Ovary (tissue), 7 donors: ENCODE measurements at regions not wholly inside any gene's neighbourhood (a gene's known extent, or its start where the extent isn't known, plus 50 kb on each side); places are given as distances from the start of the nearest gene placed in this dataset.

Source experiments
- DNase-seq, 5 donors: peaks; one replicate each; pipeline ENCODE4 v3.0.0-alpha.2; 2019 to 2020
- H3K27ac ChIP-seq, 2 donors: fragments of 200-600 bp; one replicate each; pipeline versions ENCODE4 v1.5.1 to v1.8.0; 2019 to 2022
- H3K27me3 ChIP-seq: fragments of 200-600 bp; one replicate; pipeline ENCODE4 v1.8.0; 2022
- H3K36me3 ChIP-seq: fragments of 200-600 bp; sonication (generic); one replicate; pipeline ENCODE4 v1.5.1; 2019
- H3K4me1 ChIP-seq: one replicate; pipeline ENCODE4 v1.8.1; 2013; ENCODE audit warnings: mild to moderate bottlenecking, moderate library complexity; ENCODE audit not compliant: insufficient read depth
- H3K4me3 ChIP-seq: fragments of 200-600 bp; sonication (generic); one replicate; pipeline ENCODE4 v1.5.1; 2017
- H3K9me3 ChIP-seq, 2 donors: fragments of 200-600 bp in 1 of 2; sonication (generic) in 1 of 2; one replicate each; pipeline versions ENCODE4 v1.5.1 to v1.8.1; 2013 to 2019; ENCODE audit warnings: mild to moderate bottlenecking in 1 of 2, moderate library complexity in 1 of 2
- EP300 ChIP-seq: sonication (generic); formaldehyde crosslinking; IDR thresholded peaks from one replicate; pipeline ENCODE4 v1.6.1; 2017; ENCODE audit warnings: antibody characterized with exemption
- POLR2A ChIP-seq: fragments of 450-650 bp; IDR thresholded peaks from one replicate; pipeline ENCODE4 v1.6.1; 2017; ENCODE audit warnings: antibody characterized with exemption, mild to moderate bottlenecking, moderate library complexity
- WGBS, 3 donors: extraction: QIAGEN DNeasy Blood & Tissue Kit in 1 of 3; methylation state at CpG; one replicate each; pipeline versions ENCODE4 v1.1.5 to v1.1.7; 2013 to 2017; 5-methylcytosine and 5-hydroxymethylcytosine counted together
- intact Hi-C, 4 donors: fragments of 100-400 bp; cut with DNase I; formaldehyde crosslinking; loops; one replicate each; pipeline versions ENCODE4 v1.11.0 to v1.15.1; 2022 to 2023
- TF ChIP-seq, protein P1 (sequence below), 3 donors: fragments of 450-650 bp in 2 of 3; fragments of 200-600 bp in 1 of 3; IDR thresholded peaks; one replicate each; pipeline versions ENCODE4 v1.5.1 to v1.8.0; 2016 to 2022; ENCODE audit warnings: antibody characterized with exemption in 3 of 3, mild to moderate bottlenecking in 1 of 3
- donor health status: DM: no; HTN: no; CAD: no; lungs with moderate emphysema.
- donor health status: DM: no; HTN: no; CAD: no.
- donor health status: Bipolar disorder and iron deficiency.
- donor health status: DM: no; HTN: no; CAD: no.
- donor health status: DM: yes; HTN: yes; CAD: no.

DNA sequence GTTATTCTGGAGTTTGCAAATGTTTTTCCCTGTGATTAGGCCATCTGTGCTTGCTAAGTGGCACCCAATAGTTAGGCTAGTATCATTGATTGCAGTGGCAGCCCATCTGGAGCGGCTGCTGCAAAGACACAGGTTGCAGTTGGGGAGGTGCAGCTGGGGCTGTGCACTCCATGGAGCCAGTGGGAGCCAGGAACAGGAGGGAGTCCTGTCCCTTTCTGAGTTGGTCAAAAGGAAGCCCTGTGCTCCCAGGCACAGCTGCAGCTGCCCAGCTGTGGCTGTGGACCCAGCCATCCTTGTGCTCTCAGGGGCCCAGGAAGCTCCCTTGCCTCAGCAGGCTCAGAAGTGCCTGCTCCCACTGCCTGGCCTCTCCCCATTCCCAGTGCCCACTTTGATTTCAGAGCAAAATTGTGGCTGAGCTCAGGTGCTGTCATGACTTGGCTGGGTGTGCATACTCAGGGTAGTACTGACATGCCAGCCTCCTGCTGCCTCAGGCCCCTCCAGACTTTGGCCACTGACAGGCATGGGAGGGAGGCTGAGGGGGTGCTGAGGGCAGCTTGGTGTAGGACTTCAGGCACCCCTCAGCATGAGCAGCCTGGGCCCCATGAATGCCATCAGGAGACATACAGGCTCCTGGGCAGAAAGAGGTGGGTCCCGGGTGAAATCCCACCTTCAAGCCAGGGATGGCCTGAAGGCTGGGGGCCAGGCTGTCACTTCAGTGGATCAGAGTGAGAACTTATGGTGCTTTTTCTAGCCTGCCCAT is 270.6 kb downstream of the PCDH20 start:
- DNase-seq: no peak
- Histone ChIP-seq H3K9me3 (no peaks in the 10 kb centered on the region), H3K36me3 (no peaks in the 10 kb centered on the region), H3K27ac (no peak overlapping the region), H3K4me3 (no peak overlapping the region), H3K27me3 (no peaks in the 10 kb centered on the region), H3K4me1 (no peaks in the 10 kb centered on the region)
- WGBS, 3 donors: 82 to 88% (median 87%) methylated on average over 2 of the region's 2 CpGs
- TF ChIP-seq POLR2A (no peak), EP300 (no peak)
- TF ChIP-seq, protein P1, sequence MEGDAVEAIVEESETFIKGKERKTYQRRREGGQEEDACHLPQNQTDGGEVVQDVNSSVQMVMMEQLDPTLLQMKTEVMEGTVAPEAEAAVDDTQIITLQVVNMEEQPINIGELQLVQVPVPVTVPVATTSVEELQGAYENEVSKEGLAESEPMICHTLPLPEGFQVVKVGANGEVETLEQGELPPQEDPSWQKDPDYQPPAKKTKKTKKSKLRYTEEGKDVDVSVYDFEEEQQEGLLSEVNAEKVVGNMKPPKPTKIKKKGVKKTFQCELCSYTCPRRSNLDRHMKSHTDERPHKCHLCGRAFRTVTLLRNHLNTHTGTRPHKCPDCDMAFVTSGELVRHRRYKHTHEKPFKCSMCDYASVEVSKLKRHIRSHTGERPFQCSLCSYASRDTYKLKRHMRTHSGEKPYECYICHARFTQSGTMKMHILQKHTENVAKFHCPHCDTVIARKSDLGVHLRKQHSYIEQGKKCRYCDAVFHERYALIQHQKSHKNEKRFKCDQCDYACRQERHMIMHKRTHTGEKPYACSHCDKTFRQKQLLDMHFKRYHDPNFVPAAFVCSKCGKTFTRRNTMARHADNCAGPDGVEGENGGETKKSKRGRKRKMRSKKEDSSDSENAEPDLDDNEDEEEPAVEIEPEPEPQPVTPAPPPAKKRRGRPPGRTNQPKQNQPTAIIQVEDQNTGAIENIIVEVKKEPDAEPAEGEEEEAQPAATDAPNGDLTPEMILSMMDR (IDR thresholded peaks at IDR 0.05): no peak
- intact Hi-C loops: no loop called here

DNA sequence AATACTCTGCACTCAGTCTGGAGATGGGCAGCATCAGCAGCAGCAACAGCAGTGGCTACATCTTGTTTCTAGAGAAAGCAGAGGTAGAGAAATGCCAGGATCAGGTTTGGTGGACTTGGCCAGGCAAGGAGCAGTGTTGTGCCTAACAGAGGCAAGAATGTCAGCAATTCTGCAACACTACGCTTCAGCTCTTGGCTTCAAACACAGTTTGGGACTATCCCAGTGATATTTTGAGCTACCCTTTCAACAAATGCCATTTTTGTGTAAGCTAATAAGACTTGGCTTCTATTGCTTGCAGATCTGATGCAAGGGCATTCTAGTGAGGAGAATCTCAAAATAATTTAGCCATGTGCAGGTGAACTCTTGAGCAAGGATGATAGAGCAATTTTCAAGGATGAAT is 271.3 kb downstream of the PCDH20 start:
- DNase-seq: no peak
- Histone ChIP-seq H3K9me3 (no peaks in the 10 kb centered on the region), H3K4me1 (no peaks in the 10 kb centered on the region), H3K27me3 (no peaks in the 10 kb centered on the region), H3K27ac (no peak overlapping the region), H3K36me3 (no peaks in the 10 kb centered on the region), H3K4me3 (no peak overlapping the region)
- TF ChIP-seq POLR2A (no peak), EP300 (no peak)
- TF ChIP-seq, protein P1 (IDR thresholded peaks at IDR 0.05): no peak
- intact Hi-C loops: no loop called here
- WGBS, 3 donors: 69 to 72% (median 69%) methylated on average over 1 of the region's 1 CpG

DNA sequence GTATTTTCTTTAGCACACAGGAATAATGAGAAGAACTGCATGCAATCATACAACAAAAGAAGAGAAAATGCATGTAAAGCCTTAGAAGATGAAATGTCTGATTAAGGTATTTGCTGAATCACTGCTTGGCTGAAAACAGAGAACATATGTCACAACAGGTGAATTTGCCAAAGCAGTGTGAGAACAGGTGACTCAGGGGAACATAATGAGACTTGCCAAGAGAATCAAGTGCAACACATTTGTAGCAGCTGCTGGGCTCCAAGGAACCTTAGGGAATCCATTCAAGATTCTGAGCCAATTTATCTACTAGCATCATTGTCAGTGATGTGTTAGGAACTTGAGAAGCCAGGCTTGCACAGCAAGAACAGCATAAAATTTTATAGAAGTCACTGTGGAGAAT is 273.1 kb downstream of the PCDH20 start:
- Histone ChIP-seq H3K27me3 (no peaks in the 10 kb centered on the region), H3K4me1 (no peaks in the 10 kb centered on the region), H3K27ac (no peak overlapping the region), H3K36me3 (no peaks in the 10 kb centered on the region), H3K4me3 (no peak overlapping the region), H3K9me3 (no peaks in the 10 kb centered on the region)
- no peak for DNase-seq
- intact Hi-C loops: no loop called here
- TF ChIP-seq, protein P1 (IDR thresholded peaks at IDR 0.05): no peak
- TF ChIP-seq POLR2A (no peak), EP300 (no peak)

DNA sequence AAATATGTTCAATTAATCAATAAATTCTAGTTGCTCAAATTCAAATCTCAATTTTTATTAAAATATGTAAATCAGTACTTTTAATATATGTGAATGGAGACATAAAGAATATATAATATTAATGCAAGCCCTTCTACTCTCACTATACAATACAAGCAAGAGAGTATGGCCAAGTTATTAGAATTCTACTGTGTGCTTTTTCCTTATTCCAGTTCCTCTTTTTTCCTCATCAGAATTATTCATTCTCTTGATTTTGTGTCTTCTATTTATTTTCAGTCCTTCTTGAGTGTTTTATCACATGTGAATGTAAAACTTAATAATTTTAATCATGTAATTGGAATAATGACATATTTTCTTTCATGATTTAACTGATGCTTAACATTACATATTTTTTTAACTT is 276.8 kb downstream of the PCDH20 start:
- DNase-seq: no peak
- intact Hi-C loops: no loop called here
- Histone ChIP-seq H3K27ac (no peak overlapping the region), H3K27me3 (no peaks in the 10 kb centered on the region), H3K4me1 (no peaks in the 10 kb centered on the region), H3K36me3 (no peaks in the 10 kb centered on the region), H3K4me3 (no peak overlapping the region), H3K9me3 (no peaks in the 10 kb centered on the region)
- no peak for TF ChIP-seq POLR2A
- TF ChIP-seq, protein P1 (IDR thresholded peaks at IDR 0.05): no peak
- TF ChIP-seq EP300: no peak
